ENCODE measurements at regions not wholly inside any gene's neighbourhood (a gene's known extent, or its start where the extent isn't known, plus 50 kb on each side); places are given as distances from the start of the nearest gene placed in this dataset.

DNA sequence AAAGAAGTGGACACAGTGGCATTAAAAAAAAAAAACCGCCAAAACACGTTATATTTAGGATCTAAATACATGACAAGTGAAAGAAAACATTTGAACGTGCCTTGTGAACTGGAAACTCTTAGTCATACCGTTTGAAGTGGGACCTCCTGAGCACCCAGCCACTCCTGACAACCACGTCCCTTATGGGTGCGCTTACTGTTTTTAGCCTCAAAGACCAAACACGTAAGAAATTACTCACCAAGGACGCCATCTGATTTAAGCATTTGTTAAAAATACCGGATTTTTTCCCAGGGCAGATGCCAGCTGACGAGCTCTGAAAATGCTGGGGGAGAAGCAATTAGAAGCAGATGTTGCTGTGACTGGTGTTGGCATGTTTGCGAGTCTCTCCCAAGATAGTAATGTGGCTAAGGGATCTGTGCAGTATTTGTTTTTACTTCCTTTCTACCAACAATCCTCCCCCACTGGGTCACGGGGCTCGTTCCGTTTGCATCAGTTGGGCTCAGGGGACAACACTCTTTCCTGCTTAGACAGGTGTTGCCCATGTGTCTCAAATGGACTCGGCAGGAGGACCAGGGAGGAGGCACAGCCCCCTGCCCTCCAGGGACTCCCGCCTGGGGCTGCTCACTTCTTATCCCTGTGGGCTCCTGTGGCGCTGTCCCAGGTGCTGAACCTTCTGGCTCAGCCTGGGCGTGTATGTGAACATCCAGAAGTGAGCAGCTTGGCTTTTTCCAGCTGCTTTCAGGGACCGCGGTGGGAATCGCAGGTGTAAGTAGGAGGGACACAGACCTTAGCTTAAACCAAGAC lies 101.0 kb downstream of the BEGAIN start:
- H3K9me3 ChIP-seq, result no peaks in the 10 kb centered on the region
- DNase-seq (ENCODE audit: extremely low spot score in 2 of 2), result peak in 1 of 2 donors; percentile 74
- intact Hi-C loops (cut with DNase I), result no loop called here

More for the DNA sequence above, 101.0 kb downstream of the BEGAIN start:
- TF ChIP-seq, protein P1, sequence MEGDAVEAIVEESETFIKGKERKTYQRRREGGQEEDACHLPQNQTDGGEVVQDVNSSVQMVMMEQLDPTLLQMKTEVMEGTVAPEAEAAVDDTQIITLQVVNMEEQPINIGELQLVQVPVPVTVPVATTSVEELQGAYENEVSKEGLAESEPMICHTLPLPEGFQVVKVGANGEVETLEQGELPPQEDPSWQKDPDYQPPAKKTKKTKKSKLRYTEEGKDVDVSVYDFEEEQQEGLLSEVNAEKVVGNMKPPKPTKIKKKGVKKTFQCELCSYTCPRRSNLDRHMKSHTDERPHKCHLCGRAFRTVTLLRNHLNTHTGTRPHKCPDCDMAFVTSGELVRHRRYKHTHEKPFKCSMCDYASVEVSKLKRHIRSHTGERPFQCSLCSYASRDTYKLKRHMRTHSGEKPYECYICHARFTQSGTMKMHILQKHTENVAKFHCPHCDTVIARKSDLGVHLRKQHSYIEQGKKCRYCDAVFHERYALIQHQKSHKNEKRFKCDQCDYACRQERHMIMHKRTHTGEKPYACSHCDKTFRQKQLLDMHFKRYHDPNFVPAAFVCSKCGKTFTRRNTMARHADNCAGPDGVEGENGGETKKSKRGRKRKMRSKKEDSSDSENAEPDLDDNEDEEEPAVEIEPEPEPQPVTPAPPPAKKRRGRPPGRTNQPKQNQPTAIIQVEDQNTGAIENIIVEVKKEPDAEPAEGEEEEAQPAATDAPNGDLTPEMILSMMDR (IDR thresholded peaks at IDR 0.05), result no peak
- TF ChIP-seq POLR2AphosphoS5 (IDR thresholded peaks at IDR 0.05; ENCODE audit: insufficient read depth in 1 of 2, low read depth in 1 of 2) (no peak), POLR2A (IDR thresholded peaks at IDR 0.05) (no peak)
- Histone ChIP-seq H3K27ac (no peak overlapping the region), H3K4me1 (peaks cover 12% of the 10 kb centered on the region), H3K4me3 (no peak overlapping the region), H3K27me3 (no peaks in the 10 kb centered on the region), H3K36me3 (no peaks in the 10 kb centered on the region)
